ENCODE measurements at regions not wholly inside any gene's neighbourhood (a gene's known extent, or its start where the extent isn't known, plus 50 kb on each side); places are given as distances from the start of the nearest gene placed in this dataset.

- DNase-seq, result no peak
These were observed 545.6 kb downstream of the SNAPC1 start for GRCh38 chr14:62307844-62308243.

- no peak for DNase-seq
These were observed 546.1 kb downstream of the SNAPC1 start for GRCh38 chr14:62308316-62308715.

- DNase-seq, result no peak
These were observed 546.7 kb downstream of the SNAPC1 start for GRCh38 chr14:62308891-62309290.

- DNase-seq, result no peak
These were observed 551.0 kb downstream of the SNAPC1 start for GRCh38 chr14:62313212-62313611.

DNA sequence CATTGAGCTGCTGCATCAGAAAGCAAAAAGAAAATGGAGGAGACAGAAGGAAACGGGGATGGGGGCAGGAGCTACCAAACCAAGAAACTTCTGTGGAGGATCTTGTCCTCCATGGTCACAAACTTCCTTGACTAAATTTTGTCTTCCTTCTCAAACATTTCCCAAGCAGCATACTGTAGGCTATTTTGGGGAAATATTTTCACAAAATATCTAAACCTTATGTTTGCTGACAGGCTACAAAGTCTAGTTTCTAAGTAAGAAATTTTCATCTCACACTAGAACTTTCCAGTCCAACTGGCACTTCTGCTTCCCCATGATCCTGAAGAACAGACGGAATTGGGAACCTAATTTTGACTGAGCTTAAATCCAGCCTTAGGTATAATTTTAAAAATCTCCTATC, 552.0 kb downstream of the SNAPC1 start:
- DNase-seq, result no peak

DNA sequence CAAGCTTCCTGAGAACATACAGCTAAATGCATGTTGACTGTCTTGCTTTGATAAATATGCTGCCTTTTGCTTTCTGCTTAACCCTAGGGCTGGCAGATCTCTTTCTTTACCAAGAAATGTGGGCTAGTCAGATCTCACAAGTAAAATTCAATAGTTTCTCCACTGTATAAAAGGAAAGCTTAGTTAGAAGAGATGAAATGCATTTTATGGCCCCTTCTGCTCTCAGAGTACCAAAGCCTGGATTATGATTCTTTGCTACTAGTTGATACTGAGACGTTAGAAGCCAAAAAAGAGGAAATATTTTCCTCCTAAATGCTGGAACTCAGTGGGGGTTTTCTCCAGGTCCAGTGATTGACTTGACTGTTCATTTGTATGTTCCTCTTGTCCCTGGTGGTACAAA, 552.7 kb downstream of the SNAPC1 start:
- DNase-seq, result no peak

- DNase-seq, result no peak
These were observed 553.4 kb downstream of the SNAPC1 start for GRCh38 chr14:62315631-62316030.

DNA sequence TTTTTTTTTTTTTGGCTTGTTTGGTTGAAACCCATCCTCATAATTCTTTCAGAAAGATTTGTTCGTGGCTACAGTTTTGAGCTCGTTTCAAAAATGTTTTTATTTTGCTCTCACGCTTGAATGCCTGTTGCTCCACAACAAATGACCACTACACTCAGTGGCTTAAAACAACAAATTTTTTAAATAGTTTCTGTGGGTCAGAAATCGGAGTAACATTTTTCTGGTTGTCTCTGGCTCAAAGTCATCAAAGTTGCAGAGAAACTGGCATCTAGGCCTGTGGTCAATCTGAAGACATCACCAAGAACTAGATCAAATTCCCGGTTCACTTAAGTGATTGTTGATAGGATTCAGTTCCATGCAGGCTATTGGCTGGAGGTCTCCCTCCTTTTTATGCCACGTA, 560.0 kb downstream of the SNAPC1 start:
- DNase-seq, result no peak

DNA sequence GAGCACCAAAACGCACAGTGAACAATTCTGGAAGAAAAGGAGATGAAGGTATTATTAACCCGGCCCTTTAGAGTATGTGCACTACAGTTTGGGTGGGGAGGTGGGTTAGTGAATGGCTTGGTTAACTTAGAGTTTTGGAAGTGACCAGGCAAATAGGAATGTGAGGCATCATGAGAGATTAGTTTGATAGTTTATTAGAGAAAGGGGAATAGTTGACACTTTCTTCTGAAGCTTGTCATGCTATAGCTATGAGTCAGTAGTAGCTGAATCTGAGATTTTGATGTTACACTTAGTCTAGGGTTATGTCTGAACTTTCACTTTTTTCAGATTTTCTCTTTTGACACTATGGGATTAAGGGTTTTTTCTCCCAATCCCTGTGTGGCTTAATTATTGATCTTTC, 567.2 kb downstream of the SNAPC1 start:
- DNase-seq, result peak; percentile 24

- no peak for DNase-seq
These were observed 585.4 kb downstream of the SNAPC1 start for GRCh38 chr14:62347562-62348011.

DNA sequence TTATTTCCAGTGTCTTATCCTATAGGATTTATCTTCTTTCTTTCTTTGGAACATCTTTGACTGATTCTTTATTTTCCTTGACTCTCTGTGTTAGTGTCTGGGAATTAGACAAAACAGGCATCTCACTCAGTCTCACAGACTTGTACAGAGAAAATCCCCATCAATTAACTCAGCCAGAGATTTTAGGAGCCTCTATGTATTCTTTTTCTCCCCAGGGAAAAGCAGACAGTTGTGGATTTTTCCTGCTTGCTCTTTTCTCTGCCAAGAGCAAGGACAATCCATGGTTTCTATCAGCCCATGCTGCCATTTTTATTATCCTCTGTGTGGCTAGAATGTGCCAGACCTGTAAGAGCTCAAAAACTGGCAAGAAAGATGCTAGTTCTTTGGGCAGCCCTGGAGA, 595.1 kb downstream of the SNAPC1 start:
- DNase-seq, result no peak

- DNase-seq, result no peak
These were observed 601.9 kb downstream of the SNAPC1 start for GRCh38 chr14:62364161-62364560.

DNA sequence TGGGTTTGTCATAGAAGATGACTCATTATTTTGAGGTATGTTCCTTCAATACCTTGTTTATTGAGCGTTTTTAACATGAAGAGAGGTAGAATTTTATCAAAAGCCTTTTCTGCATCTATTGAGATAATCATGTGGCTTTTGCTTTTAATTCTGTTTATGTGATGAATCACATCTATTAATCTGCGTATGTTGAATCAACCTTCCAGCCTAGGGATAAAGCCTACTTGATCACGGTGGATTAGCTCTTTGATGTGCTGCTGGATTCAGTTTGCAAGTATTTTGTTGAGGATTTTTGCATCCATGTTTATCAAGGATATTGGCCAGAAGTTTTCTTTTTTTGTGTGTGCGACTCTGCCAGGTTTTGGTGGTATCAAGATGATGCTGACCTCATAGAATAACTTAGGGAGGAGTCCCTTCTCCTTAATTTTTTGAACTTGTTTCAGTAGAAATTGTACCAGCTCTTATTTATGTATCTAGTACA, 602.6 kb downstream of the SNAPC1 start:
- no peak for DNase-seq

DNA sequence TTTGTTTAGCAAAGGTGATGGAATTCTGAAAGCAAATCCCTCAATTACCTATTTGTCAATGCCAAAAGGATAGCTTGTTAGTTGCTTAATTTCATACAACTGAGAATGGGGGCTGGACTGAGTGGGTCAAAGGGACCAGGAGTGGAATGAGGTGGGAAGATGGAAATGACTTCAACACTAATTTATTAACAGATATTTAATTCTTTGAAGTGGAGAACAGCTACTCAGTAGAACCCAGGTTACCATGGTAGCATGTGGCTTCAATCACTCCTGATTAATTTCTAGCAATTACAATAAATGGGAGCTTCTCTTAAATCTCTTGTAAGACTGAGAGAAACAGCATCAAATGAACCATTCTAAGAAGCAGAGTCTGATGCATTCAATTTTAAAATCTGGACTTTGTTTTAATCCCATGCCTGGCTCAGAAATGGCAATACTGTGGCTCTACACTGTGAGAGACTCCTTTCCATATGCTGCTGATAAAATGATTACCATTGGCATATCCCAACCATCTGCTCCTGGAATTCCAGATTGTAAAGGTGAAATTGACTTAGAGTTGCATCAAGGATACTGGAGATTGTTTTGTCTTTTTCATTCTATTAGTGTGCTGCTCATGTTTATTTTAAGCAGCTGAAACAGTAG, 607.8 kb downstream of the SNAPC1 start:
- DNase-seq, result no peak

DNA sequence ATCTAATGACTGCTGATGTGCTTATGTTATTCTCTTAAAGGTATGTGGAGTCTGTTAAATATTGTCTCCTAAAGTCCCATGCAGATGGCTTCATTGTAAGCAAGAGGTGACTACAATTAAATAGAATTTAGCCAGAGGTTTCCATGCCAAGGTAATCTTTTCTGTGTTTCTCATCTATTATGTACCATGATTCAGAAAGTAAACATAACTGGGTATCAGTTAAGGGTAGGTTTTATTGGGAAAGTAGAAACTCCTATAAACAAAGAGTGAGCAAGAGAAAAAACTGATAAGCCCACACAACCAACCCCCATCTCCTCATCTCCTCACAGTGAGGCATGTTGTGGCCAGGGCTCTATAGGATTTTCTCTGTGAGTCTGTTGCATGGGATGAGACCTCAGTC, 611.7 kb downstream of the SNAPC1 start:
- no peak for DNase-seq

- no peak for DNase-seq
These were observed 615.8 kb downstream of the SNAPC1 start for GRCh38 chr14:62378057-62378456.

- no peak for DNase-seq
These were observed 619.3 kb downstream of the SNAPC1 start for GRCh38 chr14:62381311-62382070.

GRCh38 chr14:62409169-62409568, 636.1 kb downstream of the KCNH5 start:
- DNase-seq, result no peak

- peak; percentile 59 for DNase-seq
These were observed 635.5 kb downstream of the KCNH5 start for GRCh38 chr14:62409626-62410300.

DNA sequence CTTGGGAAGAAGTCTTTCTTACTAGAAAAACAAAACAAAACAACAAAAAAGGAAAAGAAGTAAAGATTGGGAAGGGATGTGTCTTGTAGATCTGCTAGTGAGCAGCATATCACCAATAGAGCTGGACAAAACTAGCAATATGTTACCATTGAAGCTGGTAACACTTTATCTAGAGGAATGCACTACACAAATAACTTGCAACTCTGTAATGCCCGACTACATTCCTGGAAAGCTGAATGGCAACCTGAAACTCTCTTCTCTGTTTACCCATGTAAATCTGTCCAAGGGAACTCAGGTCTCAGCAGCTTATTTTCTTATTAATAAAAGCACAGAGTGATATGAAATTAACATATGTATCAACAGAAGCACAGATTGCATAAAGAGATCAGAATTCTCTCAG, 624.4 kb downstream of the KCNH5 start:
- DNase-seq, result no peak

DNA sequence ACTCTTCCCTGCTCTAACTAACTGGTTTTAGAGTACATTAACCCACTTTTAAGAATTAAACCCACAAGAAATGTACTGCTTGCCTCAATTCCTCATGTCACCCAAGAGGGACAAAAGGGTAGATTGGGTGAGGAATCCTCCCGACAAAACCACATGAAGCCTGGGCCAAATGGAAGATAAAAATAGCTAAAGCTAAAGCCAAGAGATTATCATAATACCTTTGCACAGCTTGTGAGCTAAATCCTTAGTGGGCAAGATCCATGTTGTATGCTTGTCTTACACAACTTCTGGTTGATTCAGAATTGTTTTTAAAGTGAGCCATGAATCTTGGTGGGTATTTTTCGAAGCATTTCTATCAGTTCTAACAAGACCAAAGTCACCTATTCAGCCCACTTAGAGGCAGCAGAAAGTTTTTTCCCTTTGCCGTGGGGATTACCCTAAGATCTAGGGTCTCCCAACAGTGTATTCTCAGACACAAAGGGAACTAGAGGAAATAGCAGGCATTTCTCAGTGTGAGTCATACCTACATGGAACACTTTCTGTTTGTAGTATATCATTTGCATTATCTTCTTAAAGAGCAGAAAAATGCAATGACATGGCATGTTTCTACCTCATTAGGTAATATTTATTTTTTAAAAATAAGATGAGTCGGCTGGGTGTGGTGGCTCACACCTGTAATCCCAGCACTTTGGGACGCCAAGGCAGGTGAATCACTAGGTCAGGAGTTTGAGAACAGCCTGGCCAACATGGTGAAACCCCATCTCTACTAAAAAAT, 616.6 kb downstream of the KCNH5 start:
- DNase-seq, result peak; percentile 55

- no peak for DNase-seq
These were observed 615.6 kb downstream of the KCNH5 start for GRCh38 chr14:62429683-62430082.

DNA sequence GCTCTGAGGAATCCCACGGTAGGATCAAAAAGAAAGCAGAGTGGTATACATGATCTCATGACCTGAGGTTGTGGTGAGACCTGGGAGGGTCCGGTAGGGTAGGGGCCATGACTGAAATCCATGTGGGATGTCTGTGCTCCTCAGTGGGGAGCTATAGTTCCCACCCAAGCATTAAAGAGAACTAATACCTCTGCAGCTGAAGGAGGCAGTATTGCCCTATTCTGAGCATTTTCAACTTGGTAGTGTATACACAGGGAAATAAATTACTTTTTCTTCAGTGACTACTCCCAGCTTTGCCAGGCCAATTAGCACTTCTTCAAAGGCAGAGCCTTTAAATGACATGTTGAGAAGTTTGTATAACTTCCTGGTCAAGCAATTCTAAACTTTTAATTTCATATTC, 613.8 kb downstream of the KCNH5 start:
- DNase-seq, result no peak
